NCI-H146 treated with DMSO at 0.1 percent for 48 hours (cell line): ENCODE measurements at regions not wholly inside any gene's neighbourhood (a gene's known extent, or its start where the extent isn't known, plus 50 kb on each side); places are given as distances from the start of the nearest gene placed in this dataset.

Source experiments
- DNase-seq: peaks from one replicate; lab custom pipeline; 2025; ENCODE audit not compliant: unreplicated experiment; lab: John Stamatoyannopoulos, UW

GRCh38 chr6:84526631-84527030 lies 237.8 kb downstream of the TBX18 start:
- no peak for DNase-seq

- no peak for DNase-seq
Measured at GRCh38 chr6:84525907-84526306, 238.5 kb downstream of the TBX18 start.

- no peak for DNase-seq
Measured at GRCh38 chr6:84524636-84525035, 239.8 kb downstream of the TBX18 start.

- no peak for DNase-seq
Measured at GRCh38 chr6:84522135-84522549, 242.3 kb downstream of the TBX18 start.

- DNase-seq = no peak
Measured at GRCh38 chr6:84521511-84521910, 242.9 kb downstream of the TBX18 start.

GRCh38 chr6:84517741-84518530 lies 246.5 kb downstream of the TBX18 start:
- DNase-seq = no peak

- DNase-seq = no peak
Measured at GRCh38 chr6:84516154-84516553, 248.2 kb downstream of the TBX18 start.

GRCh38 chr6:84515067-84515466 lies 249.3 kb downstream of the TBX18 start:
- no peak for DNase-seq

- no peak for DNase-seq
Measured at GRCh38 chr6:84514089-84514971, 250.1 kb downstream of the TBX18 start.

- DNase-seq = no peak
Measured at GRCh38 chr6:84512391-84512790, 252.0 kb downstream of the TBX18 start.

- DNase-seq = no peak
Measured at GRCh38 chr6:84511929-84512328, 252.5 kb downstream of the TBX18 start.

- no peak for DNase-seq
Measured at GRCh38 chr6:84508981-84509380, 255.4 kb downstream of the TBX18 start.

- DNase-seq = no peak
Measured at GRCh38 chr6:84508334-84508733, 256.1 kb downstream of the TBX18 start.

- no peak for DNase-seq
Measured at GRCh38 chr6:84504025-84504424, 260.4 kb downstream of the TBX18 start.

- DNase-seq = no peak
Measured at GRCh38 chr6:84501315-84501714, 263.1 kb downstream of the TBX18 start.

- DNase-seq = no peak
Measured at GRCh38 chr6:84500726-84501125, 263.7 kb downstream of the TBX18 start.

- DNase-seq = no peak
Measured at GRCh38 chr6:84498905-84499304, 265.5 kb downstream of the TBX18 start.

- no peak for DNase-seq
Measured at GRCh38 chr6:84492241-84493165, 265.1 kb upstream of the CEP162 start.

- no peak for DNase-seq
Measured at GRCh38 chr6:84489598-84489997, 262.2 kb upstream of the CEP162 start.

GRCh38 chr6:84486526-84486925 lies 259.1 kb upstream of the CEP162 start:
- DNase-seq = no peak

- DNase-seq = no peak
Measured at GRCh38 chr6:84469144-84469543, 241.7 kb upstream of the CEP162 start.
